Myocyte (in vitro differentiated cells): ENCODE measurements at regions not wholly inside any gene's neighbourhood (a gene's known extent, or its start where the extent isn't known, plus 50 kb on each side); places are given as distances from the start of the nearest gene placed in this dataset.
A peak's percentile ranks its signal among the peaks of the same experiment; 100 is the strongest.

Experiments
- DNase-seq: peaks from one replicate; pipeline ENCODE4 v3.0.0-alpha.2; 2012; ENCODE audit warnings: low read depth

DNA sequence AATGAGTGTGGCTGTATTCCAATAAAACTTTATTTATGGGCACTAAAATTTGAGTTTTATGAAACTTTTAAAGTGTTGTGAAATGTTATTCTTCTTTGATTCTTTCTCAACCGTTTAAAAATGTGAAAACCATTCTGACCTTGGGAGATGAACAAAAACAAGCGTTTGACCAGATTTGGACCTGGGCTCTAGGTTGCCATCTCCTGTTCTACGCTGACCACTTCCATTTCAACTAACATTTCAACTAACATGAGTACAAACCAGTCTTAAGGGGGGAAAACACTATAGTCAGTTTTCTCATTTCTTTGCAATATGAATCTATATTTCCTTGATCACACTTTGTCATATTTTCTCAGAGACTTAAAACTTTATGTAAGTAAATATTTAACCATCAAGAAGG lies 118.4 kb upstream of the IRX5 start:
- DNase-seq = peak; percentile 30

DNA sequence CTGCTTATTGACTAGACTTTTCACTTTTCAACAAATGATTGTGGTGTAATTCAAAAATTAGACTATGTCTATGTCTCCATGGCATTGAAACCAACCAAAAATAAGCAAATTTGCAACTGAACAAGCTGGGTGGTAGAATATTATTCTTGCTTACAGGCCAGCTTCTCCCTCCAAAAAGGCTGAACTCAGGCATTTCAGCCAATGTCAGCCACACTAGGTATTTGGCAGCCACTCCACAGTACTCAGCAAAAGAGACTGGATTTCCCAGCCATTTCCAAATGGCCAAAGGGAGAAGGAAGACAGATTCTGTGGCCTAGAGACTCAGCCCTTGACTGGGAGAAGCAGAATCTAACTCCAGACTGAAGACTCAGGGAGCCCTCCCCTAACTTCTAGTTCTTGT lies 121.8 kb upstream of the IRX5 start:
- no peak for DNase-seq

DNA sequence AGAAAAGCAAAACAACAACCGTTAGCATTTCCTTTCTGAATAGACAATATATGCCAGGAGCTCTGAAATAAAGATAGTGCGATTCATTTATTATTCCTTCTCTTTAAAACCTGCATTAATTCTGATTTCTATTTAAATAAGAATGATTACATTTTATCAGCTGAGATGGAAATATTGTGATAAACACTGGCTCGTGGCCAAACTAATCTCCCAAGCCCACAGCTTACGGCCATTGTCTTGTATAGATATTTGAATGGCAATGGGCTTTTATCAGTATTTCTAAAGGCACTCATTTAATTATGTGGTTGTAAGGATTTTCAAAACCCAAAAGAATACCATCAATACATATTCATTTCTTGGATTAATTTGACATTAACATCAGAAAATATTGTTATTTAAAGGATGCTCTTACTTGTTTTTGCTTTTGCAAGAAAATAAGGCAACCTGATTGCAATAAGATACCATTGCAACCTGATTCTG lies 123.7 kb upstream of the IRX5 start:
- DNase-seq = no peak

DNA sequence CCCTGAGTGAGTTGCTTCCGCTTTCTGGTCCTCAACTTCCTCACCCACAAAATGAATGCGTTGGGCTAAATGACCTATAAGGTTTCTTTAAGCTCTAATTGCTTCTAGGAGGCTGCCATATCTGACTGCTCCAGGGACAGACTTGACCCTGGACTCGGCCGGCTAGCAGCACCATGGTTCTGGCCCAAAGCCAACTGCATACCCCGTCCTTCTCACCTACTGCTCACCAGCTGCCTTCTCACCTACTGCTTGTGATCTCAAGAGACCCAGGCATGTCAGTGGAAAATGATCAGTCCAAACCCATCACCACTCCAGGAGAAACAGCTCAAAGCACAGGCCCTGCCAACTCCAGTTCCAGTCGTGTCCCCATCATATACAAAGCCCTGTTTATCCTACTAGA lies 124.3 kb upstream of the IRX5 start:
- DNase-seq = no peak

DNA sequence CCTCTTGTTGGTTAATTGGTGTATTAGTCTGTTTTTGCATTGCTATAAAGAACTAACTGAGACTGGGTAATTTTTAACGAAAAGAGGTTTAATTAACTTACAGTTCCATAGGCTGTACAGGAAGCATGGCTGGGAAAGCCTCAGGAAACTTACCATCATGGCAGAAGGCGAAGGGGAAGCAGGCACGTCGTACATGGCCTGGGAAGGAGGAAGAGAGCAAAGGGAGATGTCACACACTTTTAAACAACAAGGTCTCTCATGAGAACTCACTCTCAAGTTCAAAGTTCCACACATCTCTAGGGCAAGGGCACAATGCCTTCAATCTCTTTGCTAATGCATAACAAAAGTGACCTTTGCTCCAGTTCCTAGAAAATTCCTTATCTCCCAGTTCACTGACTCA lies 125.0 kb upstream of the IRX5 start:
- DNase-seq = no peak

DNA sequence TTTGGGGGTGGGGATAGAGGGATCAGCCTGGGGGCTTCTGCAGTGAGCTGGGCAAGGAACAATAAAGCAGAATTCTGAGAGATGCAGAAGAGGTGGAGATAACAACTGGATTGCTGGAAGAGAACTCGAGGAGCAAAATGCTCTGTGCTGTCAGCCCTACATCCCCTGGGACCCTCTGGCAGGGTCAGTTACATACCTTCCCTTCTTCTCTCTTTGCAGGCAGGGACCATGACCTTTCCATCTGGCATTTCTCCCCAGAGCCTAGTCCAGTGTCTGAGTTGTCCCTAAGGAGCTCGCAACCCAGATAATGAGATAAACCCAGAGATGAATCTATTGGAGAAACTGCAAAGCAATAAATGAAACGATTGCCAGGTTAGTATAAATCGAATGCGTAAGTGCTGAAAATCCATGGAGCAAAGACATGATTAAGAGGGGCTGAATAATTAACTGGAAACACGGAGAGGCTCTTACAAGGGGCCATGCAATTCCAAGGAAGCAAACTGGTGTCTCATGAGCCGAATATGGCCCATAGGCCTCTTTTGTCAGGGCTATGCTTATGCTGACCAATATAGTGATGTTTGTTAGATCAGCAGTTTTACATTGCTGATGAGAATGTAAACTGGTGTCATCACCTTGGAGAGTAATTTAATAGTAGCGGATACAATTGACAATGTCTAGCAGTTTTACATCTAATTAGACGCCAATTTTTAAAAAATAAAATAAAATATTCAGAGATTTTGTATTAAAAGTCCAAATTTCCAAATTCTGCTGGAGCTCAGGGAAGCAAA lies 129.4 kb upstream of the IRX5 start:
- DNase-seq = no peak

DNA sequence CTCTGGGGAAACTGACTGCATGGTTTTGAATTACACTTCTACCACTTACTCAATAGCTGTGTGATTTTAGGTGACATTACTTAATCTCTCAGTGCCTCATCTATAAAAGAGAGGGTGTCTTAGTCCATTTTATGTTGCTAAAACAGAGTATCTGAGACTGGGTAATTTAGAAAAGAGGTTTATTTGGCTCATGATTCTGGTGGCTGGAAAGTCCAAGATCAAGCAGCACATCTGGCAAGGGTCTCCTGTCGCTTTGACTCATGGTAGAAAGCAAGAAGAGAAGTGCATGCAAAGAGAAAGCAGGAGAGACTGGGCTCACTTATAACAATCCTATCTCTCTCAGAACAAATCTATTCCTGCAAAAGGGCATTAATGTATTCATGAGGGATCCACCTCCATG lies 132.4 kb upstream of the IRX5 start:
- DNase-seq = no peak

DNA sequence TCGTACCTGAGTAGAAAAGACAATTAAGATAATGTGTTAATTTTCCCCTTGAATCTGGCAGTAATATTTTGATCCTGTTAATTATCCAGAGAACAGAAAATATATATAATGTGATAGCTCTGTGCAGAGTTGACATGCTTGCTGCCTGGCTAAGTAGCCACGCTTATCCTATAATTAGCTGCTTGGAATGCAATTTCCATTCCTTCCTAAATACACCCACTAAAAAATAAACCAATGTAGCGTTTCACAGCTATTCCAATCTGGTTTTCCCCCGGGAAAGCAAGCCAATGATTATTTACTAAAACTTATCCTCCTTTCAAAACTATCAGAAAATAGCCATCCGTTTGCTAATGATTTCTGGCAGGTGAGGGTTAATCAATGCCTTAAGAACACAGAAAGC lies 134.5 kb upstream of the IRX5 start:
- DNase-seq = no peak

DNA sequence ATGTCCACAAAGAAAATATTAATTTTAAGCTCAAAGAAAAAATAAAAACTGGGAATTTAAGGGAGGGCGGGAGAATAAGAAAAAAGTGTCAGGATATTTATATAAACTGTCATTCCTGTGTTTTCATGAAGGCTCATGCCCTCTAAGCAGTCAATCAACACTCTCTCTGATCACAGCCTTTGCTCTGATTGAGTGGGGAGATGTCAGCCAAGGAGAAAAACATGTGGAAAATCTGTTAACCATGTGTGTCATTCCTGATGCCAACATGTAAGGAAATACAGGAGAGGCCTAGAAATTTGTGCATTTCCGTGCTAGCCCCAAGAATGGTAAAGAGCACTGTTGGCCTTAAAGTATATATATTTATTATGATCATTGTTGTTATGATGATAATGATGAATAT lies 137.9 kb upstream of the IRX5 start:
- DNase-seq = no peak

DNA sequence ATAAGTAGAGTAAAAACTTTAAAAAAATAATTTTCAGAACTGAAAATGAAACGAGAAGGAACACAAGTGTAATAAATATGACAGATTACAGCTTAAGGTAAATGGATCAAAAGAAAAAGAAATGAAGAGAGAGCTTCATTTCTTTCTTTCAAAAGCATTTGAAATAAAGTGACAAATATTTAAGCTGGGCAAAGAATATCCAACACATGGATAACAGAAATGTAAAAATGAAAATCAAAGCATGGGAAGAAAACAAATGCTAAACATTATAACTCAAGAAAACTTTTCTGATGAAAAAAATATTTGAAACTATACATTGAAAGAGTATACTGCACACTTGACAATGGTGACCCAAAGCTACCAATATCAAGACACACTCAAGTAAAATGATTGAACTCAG lies 143.6 kb upstream of the IRX5 start:
- no peak for DNase-seq

DNA sequence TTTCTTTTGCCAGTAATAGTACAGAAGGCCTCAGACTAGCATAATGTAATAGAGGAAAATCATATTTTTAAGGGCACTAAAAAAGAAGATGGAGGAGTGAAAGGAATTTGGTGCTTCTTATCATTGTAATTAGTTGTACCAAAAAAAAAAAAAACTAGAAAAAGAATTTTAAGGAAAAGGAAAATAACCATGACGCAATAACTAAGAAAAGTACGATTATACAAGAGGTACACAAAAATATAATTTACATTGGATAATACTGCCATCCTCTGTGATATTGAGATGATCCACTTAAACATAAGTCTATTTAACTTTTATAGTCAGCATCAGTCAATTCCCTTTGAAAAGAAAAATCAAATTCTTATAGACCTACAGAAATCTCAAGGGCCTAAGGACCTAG lies 146.7 kb upstream of the IRX5 start:
- no peak for DNase-seq

DNA sequence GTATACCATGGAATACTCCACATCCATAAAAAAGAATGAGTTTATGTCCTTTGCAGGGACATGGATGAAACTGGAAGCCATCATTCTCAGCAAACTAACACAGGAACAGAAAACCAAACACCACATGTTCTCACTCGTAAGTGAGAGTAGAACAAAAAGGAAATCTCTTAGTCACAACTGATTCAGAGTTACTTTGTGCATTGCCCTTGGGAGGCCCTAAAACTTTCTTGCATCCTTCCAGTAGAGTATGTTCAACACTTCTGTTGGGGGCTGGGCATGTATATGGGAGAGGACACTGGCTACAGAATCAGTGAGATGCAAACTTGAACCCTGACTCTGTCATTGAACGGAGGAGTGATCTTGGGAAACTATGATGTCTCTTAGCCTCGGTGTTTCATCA lies 147.4 kb upstream of the IRX5 start:
- no peak for DNase-seq

DNA sequence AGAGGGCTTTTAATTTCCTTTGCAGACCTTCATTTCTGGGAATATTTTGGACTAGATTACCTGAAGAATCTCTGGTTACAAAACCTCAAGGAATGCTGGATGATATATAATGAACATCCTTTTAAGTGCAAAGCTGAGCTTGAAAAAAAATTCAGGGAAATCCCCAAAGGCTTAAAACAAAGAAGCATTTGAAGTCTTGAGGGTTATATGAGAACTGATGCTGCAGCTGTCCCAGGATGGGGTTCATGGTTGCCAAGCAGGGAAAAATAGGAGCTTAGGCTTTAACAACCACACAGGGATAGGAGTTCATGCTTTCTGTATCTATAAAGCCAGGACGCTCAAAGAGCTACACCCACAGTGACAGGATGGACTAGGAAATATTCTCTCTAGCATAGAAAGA lies 150.4 kb upstream of the IRX5 start:
- DNase-seq = peak; percentile 57

DNA sequence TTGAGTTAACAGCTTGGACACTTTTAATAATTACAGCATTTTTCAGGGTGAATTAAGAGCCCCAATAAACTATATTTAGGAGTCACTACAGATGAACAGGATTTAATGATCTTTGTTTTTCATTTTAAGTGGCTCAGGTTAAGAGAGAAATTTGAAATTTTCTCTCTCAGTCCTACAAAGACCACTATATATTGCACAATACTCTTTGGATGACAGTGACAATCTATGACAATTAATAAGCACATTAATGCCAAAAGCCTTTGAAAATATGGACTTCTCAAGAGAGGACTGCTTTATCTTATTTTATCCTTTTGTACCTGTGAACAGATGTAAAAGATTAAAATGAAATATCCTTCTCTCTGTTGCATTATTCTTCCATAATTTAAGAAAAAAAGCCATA lies 151.1 kb upstream of the IRX5 start:
- DNase-seq = no peak

DNA sequence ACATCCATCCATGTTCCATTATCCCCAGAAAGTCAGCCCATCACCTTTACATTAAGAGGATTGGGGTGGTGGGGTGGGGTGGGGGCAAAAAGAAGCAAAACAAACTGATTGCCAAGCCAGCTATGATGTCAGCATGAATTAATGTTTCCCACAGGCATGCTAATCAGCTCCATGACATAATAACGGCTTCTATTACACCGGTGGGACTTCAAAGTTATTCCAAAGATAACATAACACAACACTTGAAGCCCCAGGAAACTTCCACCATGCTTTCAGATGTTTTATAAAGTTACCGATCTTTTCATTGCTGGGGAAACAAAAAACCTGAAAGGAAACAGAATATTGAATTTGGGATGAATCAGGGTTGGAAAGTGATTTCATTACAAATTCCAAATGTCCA lies 155.9 kb upstream of the IRX5 start:
- DNase-seq = no peak

DNA sequence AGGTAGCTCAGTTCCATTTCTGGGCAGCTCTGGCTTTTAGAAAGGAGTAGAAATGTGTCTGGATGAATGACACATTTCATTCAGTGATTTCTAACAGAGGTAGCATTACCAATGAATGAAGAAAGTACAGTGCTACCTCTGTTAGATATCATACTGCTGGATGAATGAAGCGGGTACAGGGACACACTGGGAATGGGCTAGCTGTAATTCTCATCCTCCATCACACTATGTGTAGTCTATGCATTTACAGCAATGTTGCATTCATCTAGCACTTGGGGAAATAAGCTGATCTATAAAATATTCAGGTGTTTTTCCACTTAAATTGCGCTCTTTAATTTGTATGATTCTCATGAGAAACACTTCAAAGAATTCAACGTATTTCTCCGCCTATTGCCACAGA lies 158.3 kb upstream of the IRX5 start:
- no peak for DNase-seq

DNA sequence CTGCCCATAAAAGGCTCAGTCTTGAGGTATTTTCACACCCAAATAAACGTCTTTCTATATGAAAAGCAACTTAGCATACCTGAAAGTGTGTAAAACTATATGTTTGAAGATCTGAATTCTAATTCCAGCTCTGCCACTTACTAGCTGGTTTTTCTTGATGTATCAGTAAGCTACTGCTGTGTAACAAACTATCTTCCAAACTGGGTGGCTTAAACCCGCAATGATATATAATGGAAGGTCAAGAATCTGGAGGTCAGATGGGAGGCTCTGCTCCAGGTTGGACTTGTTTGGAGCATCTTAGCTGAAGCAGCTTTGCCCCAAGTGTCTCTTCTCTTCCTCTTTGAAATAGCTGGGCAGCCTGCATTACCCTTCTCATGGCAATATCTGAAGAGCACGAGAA lies 164.3 kb upstream of the IRX5 start:
- DNase-seq = no peak

DNA sequence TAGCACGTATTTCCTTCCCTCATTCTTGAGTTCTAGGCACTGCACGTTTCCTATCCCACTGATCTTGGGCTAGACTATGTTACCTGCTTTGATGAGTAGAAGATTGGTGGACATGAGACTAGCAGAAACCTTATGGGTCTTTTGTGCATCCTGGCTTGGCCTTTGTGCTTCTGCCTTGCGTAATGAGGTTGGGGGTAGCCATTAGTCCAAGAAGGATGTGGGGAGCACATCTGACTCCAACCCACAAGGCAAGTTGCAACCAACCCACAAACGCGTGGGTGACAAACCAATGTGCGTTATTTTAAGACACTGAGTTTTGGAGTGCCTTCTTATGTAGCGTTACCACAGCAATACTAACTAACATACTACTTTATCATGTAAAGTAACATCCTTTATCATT lies 180.4 kb upstream of the IRX5 start:
- peak; percentile 77 for DNase-seq

DNA sequence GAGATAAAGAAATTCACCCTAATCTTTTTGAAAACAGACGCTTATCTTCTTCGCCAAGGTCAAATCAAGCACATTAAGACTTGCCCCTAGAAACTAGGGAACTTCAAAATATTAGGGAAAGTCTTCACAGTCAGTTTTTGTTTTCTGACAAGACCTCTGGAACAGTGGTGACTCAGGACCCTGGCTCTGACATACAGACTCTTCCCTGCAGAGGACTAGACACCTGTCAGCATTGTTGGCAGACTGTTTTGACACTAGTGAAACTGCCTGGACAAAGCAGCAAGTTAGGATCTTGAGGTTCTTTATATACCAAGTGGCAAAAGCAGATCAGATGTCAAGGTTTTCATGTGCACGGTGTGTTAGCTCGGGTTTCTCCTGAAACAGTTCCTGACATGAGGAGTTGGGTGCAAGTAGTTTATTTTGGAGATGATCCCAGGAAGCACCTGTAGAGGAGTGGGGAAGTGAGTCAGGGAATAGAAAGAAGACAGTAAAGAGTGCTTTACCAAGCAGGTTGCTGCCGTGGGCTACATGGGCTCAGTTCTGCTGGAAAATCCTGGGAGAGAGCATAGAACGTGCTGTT lies 182.0 kb upstream of the IRX5 start:
- DNase-seq = peak; percentile 41

DNA sequence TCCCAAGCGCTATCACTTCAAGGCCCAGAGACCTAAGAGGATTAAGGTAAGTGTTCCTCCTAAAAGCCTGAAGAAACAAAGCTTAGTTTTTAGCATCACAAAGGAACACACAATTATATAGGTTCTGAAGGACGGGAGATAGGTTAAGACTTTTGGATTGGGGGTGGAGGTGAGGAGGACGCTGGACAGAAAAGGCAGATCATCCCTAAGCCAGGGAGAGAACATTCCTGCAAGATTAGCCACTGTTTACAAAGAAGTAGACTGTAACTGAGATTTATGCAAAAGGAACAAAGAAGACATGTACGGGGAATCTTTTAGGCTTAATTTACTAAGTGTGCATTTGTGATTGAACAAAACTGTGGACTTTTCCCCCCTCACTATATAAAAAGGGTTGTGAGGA lies 184.1 kb upstream of the IRX5 start:
- DNase-seq = no peak

DNA sequence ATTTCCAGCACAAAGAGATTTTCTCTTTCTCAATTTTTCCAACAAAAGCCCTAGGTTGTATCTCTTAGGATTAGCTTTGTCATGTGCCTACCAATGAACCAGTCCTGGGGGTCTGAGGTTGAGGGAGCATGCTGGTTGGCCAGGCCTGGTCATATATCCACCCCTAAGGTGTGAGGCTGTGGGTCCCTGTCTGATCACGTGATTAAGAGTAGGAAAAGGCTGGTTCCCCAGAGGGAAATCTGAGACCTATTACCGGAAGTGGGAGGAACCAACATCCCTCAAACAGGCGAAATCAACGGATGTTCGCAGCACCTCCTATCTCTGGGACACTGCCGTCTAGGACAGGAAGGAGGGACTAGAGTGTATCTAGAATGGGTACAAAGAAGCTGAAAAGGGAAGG lies 185.7 kb upstream of the IRX5 start:
- no peak for DNase-seq

DNA sequence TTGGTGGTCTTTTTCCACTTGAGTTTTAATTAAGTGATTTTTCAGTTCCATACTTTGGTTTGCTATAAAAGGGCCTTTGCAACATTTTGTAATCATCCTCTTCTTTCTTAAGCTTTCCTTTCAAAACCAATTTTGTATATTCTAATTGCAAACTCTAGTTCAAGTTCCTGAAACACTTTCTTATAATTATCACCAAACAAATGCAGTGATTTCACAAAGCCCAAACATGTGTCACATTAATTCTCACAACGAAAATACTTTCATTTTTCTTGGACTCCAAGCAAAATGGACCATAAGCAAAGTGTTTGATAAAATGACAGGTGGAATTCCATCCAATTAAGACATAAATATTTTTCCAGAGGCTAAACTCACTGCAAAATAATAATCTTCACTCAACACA lies 188.2 kb upstream of the IRX5 start:
- DNase-seq = no peak

DNA sequence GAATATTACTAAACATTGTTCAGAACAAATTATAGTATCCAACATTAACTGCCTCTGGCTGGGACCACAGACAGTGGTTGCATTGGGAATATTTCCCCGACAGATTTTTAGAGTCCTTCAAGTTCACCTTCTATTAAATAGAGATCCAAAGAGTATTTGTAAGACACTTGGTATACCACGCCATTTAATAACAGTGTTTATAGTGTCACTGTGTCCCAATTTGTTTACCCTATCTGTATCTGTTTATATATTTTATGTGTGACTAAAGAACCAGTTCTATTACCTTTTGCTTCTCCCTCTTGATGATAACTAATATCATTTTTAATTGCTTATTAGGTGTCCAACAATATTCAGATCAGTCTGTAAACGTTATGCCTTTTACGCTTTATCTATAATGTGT lies 191.3 kb upstream of the IRX5 start:
- no peak for DNase-seq
